ENCODE measurements at regions not wholly inside any gene's neighbourhood (a gene's known extent, or its start where the extent isn't known, plus 50 kb on each side); places are given as distances from the start of the nearest gene placed in this dataset.
"Not testable (repeated sequence)": the region's sequence is repeated elsewhere in the genome, so short reads cannot be mapped to it uniquely, and the experiment has no call there.

- DNase-seq: no peak
These were observed 113.8 kb upstream of the PPP2R3B start for GRCh38 chrX:500481-501010.

GRCh38 chrX:506341-506740 lies 119.6 kb upstream of the PPP2R3B start:
- DNase-seq: no peak

GRCh38 chrX:508163-508562 lies 121.5 kb upstream of the PPP2R3B start:
- DNase-seq: no peak

- DNase-seq: not testable (repeated sequence)
These were observed 121.8 kb upstream of the SHOX start for GRCh38 chrX:508821-509220.

- not testable (repeated sequence) for DNase-seq
These were observed 119.5 kb upstream of the SHOX start for GRCh38 chrX:511089-511488.

GRCh38 chrX:518319-518718 lies 112.3 kb upstream of the SHOX start:
- DNase-seq: no peak

GRCh38 chrX:519741-520140 lies 110.8 kb upstream of the SHOX start:
- DNase-seq: no peak

- DNase-seq: no peak
These were observed 108.1 kb upstream of the SHOX start for GRCh38 chrX:522456-522855.

GRCh38 chrX:525134-525533 lies 105.5 kb upstream of the SHOX start:
- DNase-seq: no peak

- no peak for DNase-seq
These were observed 104.0 kb upstream of the SHOX start for GRCh38 chrX:526295-527224.

GRCh38 chrX:530726-531610 lies 99.6 kb upstream of the SHOX start:
- no peak for DNase-seq

GRCh38 chrX:531611-531936 lies 99.0 kb upstream of the SHOX start:
- no peak for DNase-seq

GRCh38 chrX:534804-535203 lies 95.8 kb upstream of the SHOX start:
- DNase-seq: no peak

- no peak for DNase-seq
These were observed 94.0 kb upstream of the SHOX start for GRCh38 chrX:536616-537015.

- DNase-seq: no peak
These were observed 93.4 kb upstream of the SHOX start for GRCh38 chrX:537151-537550.

- DNase-seq: peak; percentile 7
These were observed 92.3 kb upstream of the SHOX start for GRCh38 chrX:538311-538710.

GRCh38 chrX:541006-541405 lies 89.6 kb upstream of the SHOX start:
- DNase-seq: not testable (repeated sequence)

GRCh38 chrX:542179-542578 lies 88.4 kb upstream of the SHOX start:
- DNase-seq: no peak

GRCh38 chrX:545452-545885 lies 85.1 kb upstream of the SHOX start:
- DNase-seq: no peak

GRCh38 chrX:550514-550913 lies 80.1 kb upstream of the SHOX start:
- DNase-seq: no peak

- no peak for DNase-seq
These were observed 79.3 kb upstream of the SHOX start for GRCh38 chrX:551306-551705.

- no peak for DNase-seq
These were observed 78.1 kb upstream of the SHOX start for GRCh38 chrX:552496-552895.

GRCh38 chrX:554271-554670 lies 76.3 kb upstream of the SHOX start:
- no peak for DNase-seq
